ENCODE measurements at regions not wholly inside any gene's neighbourhood (a gene's known extent, or its start where the extent isn't known, plus 50 kb on each side); places are given as distances from the start of the nearest gene placed in this dataset.

GRCh38 chr10:8981277-8981676, 926.8 kb downstream of the GATA3 start:
- ATAC-seq, result no peak
- Histone ChIP-seq H3K27me3 (no peaks in the 10 kb centered on the region), H3K27ac (no peak overlapping the region), H3K4me1 (no peaks in the 10 kb centered on the region), H3K9me3 (no peaks in the 10 kb centered on the region), H3K4me3 (no peak overlapping the region), H3K36me3 (no peaks in the 10 kb centered on the region)
- no peak for DNase-seq
- no peak for TF ChIP-seq CTCF (IDR thresholded peaks at IDR 0.05)
- intact Hi-C loops (cut with DNase I), result no loop called here

- ATAC-seq, result no peak
- H3K4me1 ChIP-seq, result no peaks in the 10 kb centered on the region
- no peaks in the 10 kb centered on the region for H3K36me3 ChIP-seq
- no peak overlapping the region for H3K4me3 ChIP-seq
- TF ChIP-seq CTCF (IDR thresholded peaks at IDR 0.05), result no peak
- no peaks in the 10 kb centered on the region for H3K27me3 ChIP-seq
- no peak for DNase-seq
- H3K9me3 ChIP-seq, result no peaks in the 10 kb centered on the region
- intact Hi-C loops (cut with DNase I), result no loop called here
- H3K27ac ChIP-seq, result no peak overlapping the region
Observed at GRCh38 chr10:8985651-8986050, 931.2 kb downstream of the GATA3 start.

- Histone ChIP-seq H3K27me3 (no peaks in the 10 kb centered on the region), H3K36me3 (no peaks in the 10 kb centered on the region), H3K4me3 (no peak overlapping the region), H3K27ac (no peak overlapping the region), H3K9me3 (no peaks in the 10 kb centered on the region), H3K4me1 (no peaks in the 10 kb centered on the region)
- intact Hi-C loops (cut with DNase I), result no loop called here
- no peak for TF ChIP-seq CTCF (IDR thresholded peaks at IDR 0.05)
- DNase-seq, result no peak
- ATAC-seq, result no peak
Observed at GRCh38 chr10:8986975-8987374, 932.5 kb downstream of the GATA3 start.

- DNase-seq (no peak), ATAC-seq (no peak)
- intact Hi-C loops (cut with DNase I), result no loop called here
- no peak for TF ChIP-seq CTCF (IDR thresholded peaks at IDR 0.05)
- Histone ChIP-seq H3K4me1 (no peaks in the 10 kb centered on the region), H3K36me3 (no peaks in the 10 kb centered on the region), H3K27ac (no peak overlapping the region), H3K9me3 (no peaks in the 10 kb centered on the region), H3K4me3 (no peak overlapping the region), H3K27me3 (no peaks in the 10 kb centered on the region)
Observed at GRCh38 chr10:8987712-8988111, 933.2 kb downstream of the GATA3 start.

GRCh38 chr10:8990280-8990987, 935.9 kb downstream of the GATA3 start:
- intact Hi-C loops (cut with DNase I), result no loop called here
- Histone ChIP-seq H3K4me1 (no peaks in the 10 kb centered on the region), H3K27ac (no peak overlapping the region)

More at GRCh38 chr10:8990280-8990987, 935.9 kb downstream of the GATA3 start:
- H3K4me3 ChIP-seq, result no peak overlapping the region
- TF ChIP-seq CTCF (IDR thresholded peaks at IDR 0.05), result no peak
- no peaks in the 10 kb centered on the region for H3K27me3 ChIP-seq
- H3K9me3 ChIP-seq, result no peaks in the 10 kb centered on the region
- H3K36me3 ChIP-seq, result no peaks in the 10 kb centered on the region
- no peak for DNase-seq
- no peak for ATAC-seq
